HG02870 (cell line): ENCODE measurements at regions not wholly inside any gene's neighbourhood (a gene's known extent, or its start where the extent isn't known, plus 50 kb on each side); places are given as distances from the start of the nearest gene placed in this dataset.

Experiments
- ATAC-seq: cut with Tn5 transposase; IDR thresholded peaks from one replicate; pipeline ENCODE4 v1.9.1; 2021; ENCODE audit warnings: mild to moderate bottlenecking, moderate library complexity; ENCODE audit not compliant: unreplicated experiment

DNA sequence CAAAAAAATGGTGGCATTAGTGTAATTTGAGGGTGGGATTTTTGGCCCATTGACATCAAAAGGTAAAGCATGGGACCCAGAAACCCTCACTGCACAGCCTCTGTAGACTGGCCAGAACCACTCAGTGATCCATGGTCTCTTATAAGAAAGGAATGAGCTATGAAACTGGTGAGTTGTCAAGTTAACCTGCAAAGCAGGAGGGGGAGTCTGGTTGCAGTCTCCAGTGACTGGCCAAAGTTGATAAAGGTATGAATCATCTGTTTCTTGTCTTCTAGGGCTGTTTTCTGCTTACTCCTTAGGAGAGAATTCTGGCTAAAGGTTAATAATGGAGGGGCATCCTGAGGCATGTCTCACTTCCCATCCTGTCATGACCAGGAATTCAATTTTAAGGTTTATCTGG is 325.2 kb downstream of the TLR4 start:
- no peak for ATAC-seq

DNA sequence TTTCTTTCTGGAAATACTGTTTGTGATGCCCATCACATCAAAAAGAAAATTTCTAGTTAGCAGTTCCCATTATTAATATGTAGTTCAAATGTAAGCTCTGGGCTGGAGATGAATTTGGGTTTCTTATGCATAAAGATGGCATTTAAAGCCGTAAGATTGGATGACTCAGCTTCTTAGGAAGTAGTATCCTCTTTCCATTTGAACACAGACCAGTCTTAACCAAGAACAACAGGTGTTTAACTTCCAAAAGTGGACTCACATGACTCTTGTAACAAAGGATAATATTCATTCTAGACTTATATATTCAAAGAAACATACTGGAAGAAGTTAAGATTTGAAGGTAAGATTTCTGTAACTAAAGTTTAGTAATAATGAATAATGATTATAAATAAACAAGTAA is 330.5 kb downstream of the TLR4 start:
- no peak for ATAC-seq

GRCh38 chr9:118038713-118039112 is 334.5 kb downstream of the TLR4 start:
- no peak for ATAC-seq

DNA sequence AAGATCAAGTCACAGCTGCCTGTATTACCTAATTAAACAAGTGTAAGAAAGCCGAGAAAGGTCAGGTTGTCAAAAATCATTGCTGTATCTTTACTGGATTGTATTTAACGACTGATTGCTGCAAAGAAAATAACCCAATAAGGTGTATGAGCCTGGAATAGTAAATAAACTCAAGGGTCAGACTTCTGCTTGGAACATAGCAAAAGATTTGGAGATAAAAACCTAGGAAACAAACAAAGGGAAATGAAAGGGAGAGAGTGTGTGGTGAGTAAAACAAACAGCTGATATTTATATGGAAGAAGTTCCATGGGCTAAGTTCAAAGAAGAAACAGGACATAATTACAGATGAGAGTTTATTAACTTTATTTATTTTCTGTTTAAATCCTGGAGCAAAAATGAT is 354.0 kb downstream of the TLR4 start:
- no peak for ATAC-seq

DNA sequence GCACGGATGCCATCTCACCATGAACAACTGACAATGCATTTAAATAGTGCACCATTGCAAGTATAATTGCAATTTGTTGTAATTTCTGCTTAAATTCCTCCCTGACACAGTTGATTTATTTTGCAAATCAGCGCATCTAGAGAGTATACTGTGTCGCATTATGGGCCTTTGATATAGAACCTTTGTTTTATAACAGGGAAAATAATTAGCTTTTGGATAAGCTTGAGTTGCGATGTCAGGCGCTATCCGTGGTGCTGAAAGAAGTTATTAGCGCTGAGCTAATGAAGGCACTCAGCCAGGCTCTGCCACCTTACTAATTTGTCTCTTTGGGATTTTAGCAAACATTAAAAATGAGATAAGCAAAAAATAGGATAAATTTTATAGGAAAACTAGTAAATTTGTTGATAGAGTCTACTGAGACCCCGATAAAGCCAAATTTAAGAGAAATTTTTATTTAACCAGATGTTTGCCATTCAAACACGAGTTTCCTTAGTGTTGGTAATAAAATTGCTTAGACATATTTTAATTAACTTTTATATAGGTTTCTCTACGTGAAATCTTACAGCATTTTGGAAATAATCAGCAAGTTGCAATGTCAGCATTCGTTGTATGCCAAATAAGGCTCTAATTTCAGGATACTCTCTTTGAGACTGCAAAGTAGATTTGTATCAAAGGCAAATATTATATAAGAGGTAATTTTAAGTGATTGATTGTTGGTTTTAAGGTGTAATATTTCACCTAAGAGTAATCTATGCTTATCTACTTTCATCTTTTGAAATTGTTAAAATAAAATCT is 355.5 kb downstream of the TLR4 start:
- ATAC-seq, result no peak

DNA sequence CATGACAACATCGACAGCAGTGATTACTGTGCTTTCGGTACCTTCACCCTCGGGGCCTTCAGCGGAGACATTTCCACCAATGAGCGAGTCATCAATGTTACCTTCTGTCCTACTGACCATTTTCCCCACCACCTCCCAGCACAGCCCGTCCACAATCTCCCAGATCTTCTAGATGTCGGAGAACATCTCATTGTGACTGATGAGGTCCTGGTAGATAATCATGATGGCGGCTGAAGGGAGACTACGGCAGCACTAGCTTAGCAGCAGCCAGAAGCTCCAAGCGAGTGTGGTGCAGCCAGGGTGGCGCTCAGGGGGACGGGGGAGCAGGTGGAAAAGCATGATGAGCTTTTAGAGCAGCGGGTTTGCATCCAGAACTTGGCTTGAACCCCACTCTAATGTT is 379.0 kb downstream of the TLR4 start:
- no peak for ATAC-seq

GRCh38 chr9:118088090-118088489 is 383.9 kb downstream of the TLR4 start:
- ATAC-seq, result no peak

DNA sequence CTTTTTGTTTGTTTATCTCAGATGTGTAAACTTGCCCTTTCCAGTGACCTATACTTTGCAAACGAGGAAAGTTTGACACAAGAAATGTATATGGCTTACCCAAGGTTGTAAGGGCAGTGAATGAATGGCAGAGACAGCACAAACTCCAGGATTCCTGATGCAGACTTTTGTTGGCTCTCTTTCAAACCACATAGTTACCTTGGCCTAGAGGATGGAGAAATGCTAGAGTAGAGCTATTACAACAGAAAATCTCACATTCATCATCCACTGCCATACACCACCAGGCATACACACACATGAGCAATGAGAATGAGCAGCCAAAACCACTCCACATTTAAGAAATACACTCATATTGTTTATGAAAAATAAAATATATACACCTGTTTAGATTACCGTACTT is 387.0 kb downstream of the TLR4 start:
- ATAC-seq, result no peak

GRCh38 chr9:118091711-118092500 is 387.7 kb downstream of the TLR4 start:
- ATAC-seq, result no peak

DNA sequence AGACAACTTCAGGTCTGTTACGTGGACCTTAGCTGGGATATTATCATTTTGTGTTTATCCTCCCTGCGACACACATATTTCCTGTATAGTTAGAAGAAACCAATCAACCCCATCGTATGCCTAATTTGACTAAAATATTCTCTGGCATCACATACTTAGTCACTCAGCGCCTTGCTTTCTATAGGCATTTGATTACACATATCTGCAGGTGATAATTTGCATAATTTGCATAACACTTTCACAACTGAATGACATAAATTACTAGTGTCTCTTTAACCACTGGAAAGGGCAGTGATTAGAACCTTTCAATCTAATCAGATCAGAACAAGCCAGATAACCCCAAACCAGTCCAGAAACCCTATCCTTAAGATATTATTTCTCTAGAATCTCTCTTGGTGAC is 390.2 kb downstream of the TLR4 start:
- ATAC-seq, result peak; percentile 72

GRCh38 chr9:118100529-118101419 is 396.6 kb downstream of the TLR4 start:
- no peak for ATAC-seq

DNA sequence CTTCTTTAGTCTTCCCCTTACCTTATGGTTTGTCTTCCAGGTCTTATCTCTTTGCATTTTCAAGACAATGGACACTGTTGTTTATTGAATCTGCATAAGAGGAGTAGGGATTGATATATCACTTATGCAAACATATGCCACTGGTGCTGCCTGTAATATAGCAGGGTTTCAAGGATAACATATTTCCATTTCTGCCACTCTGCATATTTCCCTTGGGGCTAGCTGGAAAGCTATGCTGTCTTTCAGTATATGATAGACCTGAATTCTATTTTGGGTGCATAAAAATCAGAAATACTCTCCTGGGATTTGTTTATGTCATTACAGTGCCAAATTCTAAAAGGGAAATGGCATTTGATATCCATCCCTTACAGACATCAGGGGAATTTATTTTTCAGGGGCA is 400.2 kb downstream of the TLR4 start:
- ATAC-seq, result no peak

- no peak for ATAC-seq
Observed at GRCh38 chr9:118108971-118109370, 404.8 kb downstream of the TLR4 start.

DNA sequence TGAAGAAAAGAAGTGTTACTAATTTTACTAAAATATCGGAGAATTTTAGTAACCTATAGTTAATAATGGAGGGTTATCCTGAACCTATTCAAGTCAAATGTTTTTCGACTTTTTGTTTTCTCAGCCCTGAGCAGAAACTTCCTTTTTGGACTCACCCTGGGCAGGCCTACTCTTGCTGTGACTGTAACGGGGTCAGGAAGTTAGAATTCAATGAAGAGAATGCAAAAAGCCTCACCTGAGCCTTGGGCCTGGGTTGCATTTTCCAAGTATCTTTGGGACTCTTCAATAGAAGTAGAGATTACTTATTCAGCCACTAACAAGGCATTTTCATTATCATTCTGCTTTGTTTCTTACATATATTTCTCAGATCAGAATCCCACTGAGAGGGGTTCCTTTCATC is 405.3 kb downstream of the TLR4 start:
- ATAC-seq, result no peak

DNA sequence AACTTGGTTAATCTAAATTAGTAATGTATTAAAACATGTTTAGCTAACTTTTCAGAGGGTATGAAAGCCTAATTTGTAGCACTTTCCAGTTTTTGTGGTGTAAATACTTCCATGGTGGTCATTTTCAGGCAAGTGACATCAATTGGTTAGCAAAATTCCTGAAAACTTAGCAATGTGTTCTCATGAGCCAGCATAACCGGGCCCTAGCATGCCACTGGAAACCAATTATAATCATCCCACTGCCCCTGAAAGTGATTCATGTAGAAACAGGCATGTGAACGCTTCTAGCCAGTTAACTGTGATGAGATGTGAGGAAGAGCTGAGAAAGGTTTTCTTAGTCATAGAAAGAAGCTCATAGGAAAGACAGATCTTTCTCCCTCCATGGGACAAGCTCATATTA is 417.2 kb downstream of the TLR4 start:
- ATAC-seq, result no peak

GRCh38 chr9:118128313-118128712 is 424.1 kb downstream of the TLR4 start:
- ATAC-seq, result no peak

- ATAC-seq, result no peak
Observed at GRCh38 chr9:118129541-118129940, 425.3 kb downstream of the TLR4 start.

- no peak for ATAC-seq
Observed at GRCh38 chr9:118148990-118149389, 444.8 kb downstream of the TLR4 start.

DNA sequence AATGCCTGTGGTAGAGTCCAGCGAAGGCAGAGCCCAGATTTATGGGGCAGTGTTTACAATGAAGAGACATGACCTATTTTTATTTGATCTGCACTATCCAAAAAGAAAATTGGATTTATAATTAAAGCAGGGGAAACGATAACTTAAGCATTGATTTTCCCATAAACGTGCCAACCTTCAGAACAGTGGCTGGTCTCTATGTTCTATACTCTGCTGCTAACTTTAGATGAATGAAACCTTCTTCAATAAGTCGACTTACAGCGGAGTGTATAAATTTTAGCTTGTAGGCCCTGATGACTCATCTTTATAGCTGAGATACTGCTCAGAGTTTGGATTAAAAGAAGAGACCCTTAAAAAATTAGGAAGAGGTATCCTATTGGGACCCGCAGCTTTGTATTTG is 452.6 kb downstream of the TLR4 start:
- ATAC-seq, result no peak

GRCh38 chr9:118162716-118163115 is 458.5 kb downstream of the TLR4 start:
- ATAC-seq, result no peak

- no peak for ATAC-seq
Observed at GRCh38 chr9:118163751-118164150, 459.5 kb downstream of the TLR4 start.
